HG02885 (cell line): ENCODE measurements at regions not wholly inside any gene's neighbourhood (a gene's known extent, or its start where the extent isn't known, plus 50 kb on each side); places are given as distances from the start of the nearest gene placed in this dataset.
"Not testable (repeated sequence)": the region's sequence is repeated elsewhere in the genome, so short reads cannot be mapped to it uniquely, and the experiment has no call there.

ENCODE experiments used
- ATAC-seq: cut with Tn5 transposase; IDR thresholded peaks from one replicate; pipeline ENCODE4 v1.9.1; 2021; ENCODE audit warnings: mild to moderate bottlenecking; ENCODE audit not compliant: unreplicated experiment, poor library complexity

DNA sequence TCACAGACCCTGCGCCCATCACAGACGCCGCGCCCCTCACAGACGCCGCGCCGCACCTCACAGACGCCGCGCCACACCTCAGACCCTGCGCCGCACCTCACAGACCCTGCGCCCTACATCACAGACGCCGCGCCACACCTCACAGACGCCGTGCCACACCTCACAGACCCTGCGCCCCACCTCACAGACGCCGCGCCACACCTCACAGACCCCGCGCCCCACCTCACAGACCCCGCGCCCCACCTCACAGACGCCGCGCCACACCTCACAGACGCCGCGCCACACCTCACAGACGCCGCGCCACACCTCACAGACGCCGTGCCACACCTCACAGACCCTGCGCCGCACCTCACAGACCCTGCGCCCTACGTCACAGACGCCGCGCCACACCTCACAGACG is 657.4 kb downstream of the TRIML1 start:
- ATAC-seq, result not testable (repeated sequence)

DNA sequence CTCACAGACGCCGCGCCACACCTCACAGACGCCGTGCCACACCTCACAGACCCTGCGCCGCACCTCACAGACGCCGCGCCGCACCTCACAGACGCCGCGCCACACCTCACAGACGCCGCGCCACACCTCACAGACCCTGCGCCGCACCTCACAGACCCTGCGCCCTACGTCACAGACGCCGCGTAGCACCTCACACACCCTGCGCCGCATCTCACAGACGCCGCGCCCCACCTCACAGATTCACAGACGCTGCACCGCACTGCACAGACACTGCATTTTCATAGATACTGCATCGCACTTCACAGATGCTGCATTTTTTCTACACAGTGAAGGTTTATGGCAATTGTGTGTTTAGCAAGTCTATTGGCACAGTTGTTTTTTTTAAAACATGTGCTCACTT is 657.8 kb downstream of the TRIML1 start:
- ATAC-seq, result not testable (repeated sequence)

DNA sequence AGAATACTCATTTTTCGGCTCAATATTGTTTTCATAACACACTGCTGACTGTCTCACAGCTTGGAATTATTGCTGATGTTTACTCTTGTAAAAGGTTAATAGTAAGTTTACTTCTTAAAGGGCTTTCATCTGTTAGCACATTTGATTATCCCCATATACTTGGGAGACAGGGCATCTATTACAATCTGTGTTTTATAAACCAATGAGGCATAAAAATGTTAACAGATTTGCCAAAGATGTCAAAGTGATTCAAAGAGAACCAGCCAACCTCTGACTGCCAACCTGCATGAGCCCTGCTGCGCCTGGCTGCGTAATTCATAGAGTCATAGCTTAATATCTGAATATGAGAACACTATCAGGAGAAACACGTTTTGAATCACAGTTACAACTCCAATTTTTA is 665.6 kb downstream of the TRIML1 start:
- ATAC-seq, result no peak

DNA sequence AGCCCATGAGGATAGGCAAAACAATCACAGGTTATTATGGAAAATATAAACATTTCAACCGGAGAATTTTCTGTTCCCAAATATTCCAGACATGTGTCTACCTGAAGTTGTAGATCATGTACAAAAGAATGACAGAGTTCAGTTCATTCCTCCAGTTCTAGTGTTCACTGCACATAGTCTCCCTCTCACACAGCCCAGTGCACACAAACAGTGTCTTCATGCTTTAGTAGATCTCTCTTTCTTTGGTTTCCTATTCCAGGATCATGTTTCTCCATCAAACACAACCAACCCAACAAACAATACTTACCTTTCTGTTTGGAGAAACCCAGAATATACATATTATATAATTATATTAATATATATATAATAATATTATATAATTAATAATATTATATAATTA is 671.9 kb downstream of the TRIML1 start:
- no peak for ATAC-seq

DNA sequence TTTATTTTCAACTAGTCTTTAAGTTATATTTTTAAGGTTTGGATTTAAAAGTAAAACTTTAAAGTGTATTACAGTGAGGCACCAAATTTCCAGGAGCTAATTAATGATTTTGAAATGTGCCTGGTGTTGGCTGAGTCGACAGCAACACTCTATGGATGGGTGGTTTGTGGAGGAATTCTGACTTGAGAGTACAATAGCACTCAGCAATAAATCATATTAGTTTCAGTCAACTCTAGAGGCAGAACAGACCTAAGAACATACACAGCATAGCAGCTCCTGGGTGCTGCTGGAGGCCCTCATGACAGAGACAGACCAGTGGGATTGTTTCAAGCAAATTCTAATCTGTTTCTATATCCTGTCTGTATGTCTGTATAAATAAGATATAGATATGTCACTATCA is 673.4 kb downstream of the TRIML1 start:
- ATAC-seq, result no peak

DNA sequence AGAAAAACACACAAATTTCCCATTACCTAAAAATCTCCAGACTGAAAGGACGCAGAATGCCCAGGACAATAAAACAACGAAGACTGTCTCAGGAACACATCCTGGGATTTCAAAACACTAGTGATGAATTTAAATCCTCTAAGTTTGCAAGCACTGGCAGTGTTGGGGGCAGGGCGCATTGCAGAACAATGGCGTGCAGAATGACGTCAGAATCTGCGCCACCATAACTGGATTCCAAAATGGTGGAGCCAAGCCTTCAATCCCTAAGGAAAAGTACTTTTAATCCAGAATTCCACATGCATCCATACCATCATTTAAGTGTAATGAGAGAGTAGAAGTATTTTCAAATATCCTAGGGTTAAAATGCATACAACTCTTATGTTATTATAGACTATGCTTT is 679.1 kb downstream of the TRIML1 start:
- no peak for ATAC-seq

DNA sequence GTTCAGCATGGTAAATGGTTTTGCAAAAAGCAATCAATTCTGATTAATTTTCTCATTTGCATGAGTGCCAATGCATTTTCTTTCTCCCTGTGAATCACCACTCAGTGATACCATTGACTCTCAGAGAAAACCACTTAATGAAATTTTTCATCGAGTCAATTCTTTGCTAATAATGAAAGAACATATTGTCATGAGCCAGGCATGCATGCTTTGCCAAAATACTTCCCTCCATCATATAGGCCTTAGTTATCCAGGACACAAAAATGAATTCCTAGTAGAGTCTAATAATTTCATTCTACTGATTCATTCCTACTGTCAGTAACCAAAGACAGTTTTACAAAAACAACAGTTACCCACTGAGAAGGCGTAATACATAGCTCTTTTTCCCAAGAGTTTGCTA is 680.0 kb downstream of the TRIML1 start:
- ATAC-seq, result no peak

DNA sequence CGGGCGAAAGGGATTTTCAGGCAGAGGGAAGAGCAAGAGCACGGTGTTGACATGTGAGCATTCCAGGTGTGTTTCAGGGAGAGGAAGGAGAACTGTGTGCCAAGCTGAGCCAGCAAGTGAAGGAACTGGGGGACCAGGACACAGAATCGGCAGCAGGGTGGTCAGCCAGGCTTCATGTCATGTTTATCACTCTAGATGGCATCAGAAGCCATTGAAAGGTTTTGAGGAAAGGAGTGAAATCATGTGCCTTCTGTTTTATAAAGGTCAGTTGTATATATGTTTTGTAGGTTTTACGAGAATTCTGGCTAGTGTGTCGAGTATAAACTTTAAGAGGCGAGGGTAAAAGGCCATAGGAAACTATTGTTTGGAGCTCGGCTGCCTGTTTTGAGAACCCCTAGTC is 682.3 kb downstream of the TRIML1 start:
- ATAC-seq, result no peak

DNA sequence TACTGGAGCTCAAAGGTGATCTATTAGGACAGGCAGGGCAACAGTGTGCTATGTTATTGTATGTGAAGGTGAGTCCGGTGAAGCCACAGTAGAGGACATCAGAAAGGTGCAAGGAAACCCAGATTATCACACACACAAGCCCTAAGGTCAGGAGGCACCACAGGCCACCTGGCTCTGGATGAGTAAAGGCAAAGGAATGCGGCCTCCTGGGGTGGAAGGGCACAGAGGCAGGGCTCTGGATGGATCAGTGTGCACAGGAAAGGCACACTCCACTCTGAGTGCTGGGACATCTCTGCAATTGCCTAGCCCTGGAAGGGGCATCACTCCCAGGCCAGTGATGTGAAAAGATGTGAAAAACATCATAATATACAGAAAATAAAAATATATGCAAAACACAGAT is 683.5 kb downstream of the TRIML1 start:
- ATAC-seq, result no peak

DNA sequence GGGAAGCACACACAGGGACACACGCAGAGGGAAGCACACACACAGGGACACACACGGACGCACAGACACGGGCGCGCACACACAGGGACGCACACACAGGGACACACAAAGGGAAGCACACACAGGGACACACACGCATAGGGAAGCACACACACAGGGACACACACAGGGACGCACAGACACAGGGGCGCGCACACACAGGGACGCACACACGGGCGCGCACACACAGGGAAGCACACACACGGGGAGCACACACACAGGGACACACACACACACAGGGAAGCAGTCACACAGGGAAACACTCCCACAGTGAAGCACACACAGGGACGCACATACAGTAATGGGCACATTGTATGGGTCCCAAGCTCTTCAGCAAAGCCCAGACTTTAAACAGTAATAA is 685.3 kb downstream of the TRIML1 start:
- no peak for ATAC-seq

DNA sequence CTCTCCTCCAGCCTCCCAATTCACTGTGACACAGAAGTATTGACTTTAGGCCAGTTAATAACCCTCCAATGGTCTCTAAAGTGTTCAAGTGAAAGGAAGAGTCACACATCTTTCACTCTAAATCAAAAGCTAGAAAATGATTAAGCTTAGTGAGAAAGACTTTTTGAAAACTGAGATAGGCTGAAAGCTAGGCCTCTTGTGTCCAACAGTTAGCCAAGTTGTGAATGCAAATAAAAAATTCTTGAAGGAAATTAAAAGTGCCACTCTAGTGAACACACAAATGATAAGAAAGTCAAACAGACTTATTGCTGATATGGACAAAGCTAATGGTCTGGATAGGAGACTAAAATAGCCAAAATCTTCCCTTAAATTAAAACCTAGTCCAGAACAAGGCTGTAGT is 687.2 kb downstream of the TRIML1 start:
- ATAC-seq, result no peak

DNA sequence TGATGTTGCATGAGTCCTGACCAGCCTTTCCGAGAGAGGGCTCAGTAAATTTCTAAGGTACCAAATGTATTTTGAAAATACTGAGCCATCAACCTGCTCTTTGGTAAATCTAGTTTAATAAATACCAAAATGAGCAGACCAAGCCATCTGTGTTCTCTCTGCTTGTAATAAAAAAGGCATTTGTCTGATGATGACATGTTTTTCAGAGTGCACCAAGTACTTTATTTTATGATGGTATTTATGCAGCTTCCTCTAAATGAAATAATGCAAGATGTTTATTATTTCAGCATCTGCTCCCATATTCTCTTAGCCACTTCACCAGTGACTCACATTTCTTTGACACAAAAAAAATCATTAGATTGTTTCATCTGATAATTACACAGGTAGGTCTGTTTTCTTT is 700.5 kb downstream of the TRIML1 start:
- no peak for ATAC-seq

DNA sequence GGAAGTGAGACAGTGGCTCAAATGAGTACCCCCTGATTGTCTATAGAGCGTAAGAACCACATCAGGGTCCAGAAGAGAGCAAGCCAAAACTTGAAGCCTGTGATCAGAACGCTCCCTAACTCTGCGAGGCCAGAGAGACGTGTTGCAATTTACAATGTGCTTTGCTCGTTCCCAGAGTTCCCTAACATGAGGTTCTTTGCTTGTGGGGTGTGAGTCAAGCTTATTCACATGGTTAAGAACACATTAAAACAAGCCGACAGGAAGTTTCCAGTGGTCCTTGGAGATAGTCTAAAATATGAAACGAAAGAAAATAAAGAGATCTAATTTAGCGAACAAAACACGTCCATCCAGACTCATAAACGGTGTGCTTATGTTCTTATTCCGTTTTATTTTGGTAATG is 702.3 kb downstream of the TRIML1 start:
- ATAC-seq, result no peak

DNA sequence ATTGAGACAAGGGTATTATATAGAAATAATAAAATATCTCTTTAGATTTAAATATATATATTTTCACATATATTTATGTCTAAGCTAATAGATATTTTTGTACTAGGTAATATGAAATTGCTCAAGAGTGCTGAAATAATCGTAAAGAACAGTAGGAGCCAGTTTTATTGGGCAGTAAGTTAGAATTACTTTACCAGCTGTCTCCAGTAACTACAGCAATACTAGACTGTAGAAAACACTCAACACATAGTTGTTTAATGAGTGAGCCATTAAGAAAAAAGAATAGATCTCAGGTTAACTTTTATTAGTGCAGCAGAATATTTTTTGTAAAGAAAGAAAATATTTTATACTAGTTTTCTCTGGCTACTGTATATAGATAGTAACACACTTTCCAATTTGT is 715.2 kb downstream of the TRIML1 start:
- no peak for ATAC-seq

DNA sequence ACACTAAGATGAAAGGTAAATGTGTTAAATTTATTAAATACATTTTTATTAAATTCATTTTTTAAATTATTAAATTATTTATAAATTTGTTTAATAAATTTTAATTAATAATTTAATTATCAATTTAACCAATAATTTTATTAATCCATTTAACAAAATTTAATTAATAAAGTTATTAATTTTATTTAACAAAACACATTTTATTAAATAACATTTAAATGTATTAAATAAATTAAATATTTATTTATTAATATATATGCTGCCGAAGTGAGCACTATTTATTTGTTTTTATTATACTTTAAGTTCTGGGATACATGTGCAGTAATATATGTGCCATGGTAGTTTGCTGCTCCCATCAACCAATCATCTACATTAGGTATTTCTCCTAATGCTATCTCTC is 719.5 kb downstream of the TRIML1 start:
- no peak for ATAC-seq

DNA sequence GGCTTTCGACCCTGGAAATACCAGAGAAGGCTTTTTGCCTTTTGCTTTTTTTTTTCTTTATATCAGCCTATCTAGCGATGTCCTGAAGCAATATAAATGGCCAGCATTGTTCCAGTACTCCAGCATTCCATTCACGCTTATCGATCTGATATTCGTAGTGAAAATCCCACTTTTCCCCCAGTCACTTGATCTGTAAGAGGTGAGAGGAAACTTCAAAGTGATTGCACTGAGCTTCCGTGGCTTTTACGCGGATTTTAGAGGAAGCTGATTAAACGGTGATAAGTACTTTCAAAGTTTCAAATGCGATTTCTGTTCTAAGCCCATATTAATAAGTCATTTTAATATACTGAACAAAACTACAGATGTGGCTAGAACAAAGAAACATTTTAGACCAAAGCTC is 725.5 kb downstream of the TRIML1 start:
- no peak for ATAC-seq

DNA sequence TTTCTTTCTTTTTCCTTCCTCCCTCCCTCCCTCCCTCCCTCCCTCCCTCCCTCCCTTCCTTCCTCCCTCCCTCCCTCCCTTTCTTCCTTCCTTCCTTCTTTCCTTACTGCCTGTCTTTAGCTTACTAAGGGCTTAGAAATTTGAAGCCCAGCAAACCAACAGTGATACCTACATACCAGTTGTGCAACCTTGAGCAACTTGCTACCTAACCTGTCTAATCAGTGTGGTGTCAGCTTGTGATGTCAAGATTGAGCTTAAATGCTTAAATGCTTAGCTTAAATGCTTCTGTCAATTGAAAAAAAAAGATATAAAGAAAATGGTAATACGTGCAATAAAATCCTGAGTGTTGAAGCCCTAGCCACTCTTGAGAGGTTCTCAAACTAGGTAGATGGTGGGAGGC is 728.6 kb downstream of the TRIML1 start:
- ATAC-seq, result no peak

DNA sequence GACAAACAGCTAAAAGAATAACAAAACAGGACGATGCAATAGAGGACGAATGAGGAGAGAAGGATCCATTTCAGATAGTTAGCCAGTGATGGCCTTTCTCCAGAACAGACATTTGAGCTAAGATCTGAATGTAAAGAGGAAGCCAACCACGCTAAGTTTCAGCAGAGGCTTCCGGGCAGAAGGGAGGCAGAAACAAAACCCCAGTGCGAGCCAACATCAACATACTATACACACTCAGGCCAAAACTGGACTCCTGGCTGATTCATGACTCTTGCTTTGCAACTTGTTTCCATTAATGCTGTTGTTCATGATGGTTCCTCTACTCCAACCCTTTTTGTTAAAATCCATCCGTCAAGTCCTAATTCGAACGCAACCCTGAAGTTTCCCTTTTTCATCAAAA is 730.3 kb downstream of the TRIML1 start:
- ATAC-seq, result no peak

DNA sequence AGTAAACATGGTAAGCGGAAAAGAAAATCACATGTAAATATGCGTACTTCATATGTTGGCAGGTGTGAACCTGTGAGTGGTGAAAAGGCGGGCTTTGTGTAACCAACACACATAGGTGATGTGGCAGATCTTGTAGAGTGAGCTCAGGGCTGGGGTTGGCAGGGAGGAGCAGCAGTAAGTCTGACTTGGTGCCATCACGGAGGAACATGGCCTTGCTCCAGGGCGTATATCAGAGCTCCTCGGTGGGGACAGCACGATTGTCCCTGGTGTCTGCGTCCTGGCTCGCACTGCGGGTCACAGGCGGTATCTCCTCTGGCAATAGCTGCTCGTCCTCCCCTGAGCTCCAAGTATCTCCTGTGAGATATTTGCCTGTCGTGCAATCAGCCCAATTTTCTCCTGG is 733.6 kb downstream of the TRIML1 start:
- ATAC-seq, result no peak

DNA sequence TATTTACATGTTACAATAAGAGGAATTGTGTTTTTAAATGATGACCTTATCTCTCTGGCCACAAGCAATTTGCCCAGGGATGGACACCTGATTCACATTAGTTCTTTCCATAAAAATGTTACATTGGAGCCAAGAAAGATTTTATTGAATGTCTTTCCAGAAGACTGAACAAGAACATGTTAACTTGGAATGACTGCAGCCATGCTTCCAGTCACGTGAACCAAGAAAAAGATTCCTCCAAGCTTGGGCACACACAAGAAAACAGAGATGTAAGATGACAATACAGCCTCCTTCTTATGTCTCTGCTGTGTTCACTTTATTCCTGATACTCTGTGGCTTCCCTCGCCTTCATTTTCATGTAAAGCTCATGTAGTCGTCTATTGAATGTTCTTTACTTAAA is 737.6 kb downstream of the TRIML1 start:
- ATAC-seq, result no peak

DNA sequence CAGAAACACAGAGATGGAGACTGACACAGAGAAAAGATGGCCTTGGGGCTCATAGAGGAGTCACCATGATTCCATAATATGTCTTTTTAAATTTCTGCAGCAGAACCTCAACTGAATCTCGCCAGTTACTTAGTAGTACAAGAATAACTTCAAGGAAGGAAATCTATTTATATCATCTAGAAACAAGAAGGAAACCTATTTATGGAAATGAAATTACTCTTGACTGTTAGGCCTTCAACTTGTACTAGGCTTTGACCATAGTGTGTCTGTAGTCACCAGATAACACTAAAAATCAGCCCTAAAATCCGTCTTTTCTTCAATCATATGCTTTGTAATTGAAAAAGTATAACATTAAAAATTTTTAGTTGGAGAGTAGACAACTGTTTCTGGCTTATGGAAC is 740.4 kb downstream of the TRIML1 start:
- no peak for ATAC-seq

DNA sequence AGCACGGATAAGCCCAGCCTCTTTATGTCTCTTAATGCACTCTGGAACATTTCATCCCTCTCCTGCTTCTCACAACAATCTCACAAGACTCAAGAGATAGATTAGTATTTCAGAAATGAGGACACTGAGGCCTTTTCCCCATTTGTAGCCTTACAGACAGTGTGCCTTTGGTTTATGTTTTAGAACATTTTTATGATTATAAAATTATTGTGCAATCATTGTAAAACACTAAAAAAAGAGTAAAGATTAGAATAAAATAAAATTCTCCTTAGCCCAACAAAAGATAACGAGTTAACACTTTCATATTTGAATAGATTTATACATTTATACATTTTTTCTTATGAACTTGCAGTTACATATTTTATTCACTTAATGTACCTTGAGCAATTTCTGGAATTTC is 748.7 kb downstream of the TRIML1 start:
- no peak for ATAC-seq

DNA sequence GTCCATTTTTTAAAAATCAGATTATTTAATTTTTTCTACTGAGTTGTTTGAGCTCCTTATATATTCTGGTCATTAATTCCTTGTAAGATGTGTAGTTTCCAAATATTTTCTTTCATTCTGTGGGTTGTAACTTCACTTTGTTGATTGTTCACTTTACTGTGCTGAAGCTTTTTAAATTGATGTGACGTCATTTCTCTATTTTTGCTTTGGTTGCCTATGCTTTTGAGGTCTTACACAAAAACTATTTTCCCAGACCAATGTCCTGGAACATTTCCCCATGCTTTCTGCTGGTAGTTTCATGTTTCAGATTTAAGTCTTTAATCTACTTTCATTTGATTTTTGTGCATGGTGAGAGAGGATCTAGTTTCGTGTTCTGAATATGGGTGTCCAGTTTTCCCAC is 753.6 kb downstream of the TRIML1 start:
- ATAC-seq, result no peak
